Adrenal gland (tissue), 9 donors: ENCODE measurements at regions not wholly inside any gene's neighbourhood (a gene's known extent, or its start where the extent isn't known, plus 50 kb on each side); places are given as distances from the start of the nearest gene placed in this dataset.
"Not testable (repeated sequence)": the region's sequence is repeated elsewhere in the genome, so short reads cannot be mapped to it uniquely, and the experiment has no call there.

Experiments
- DNase-seq, 7 donors: peaks; one replicate each; pipeline ENCODE4 v3.0.0-alpha.2; 2019 to 2020
- H3K27ac ChIP-seq, 5 donors: fragments of 200-600 bp; sonication (generic) in 4 of 5; 1 replicate in 3 of 5; 2 replicates in 2 of 5; pipeline versions ENCODE4 v1.5.1 to v1.8.0; 2016 to 2020; ENCODE audit warnings: mild to moderate bottlenecking in 1 of 5
- H3K27me3 ChIP-seq: fragments of 200-600 bp; 2 replicates; pipeline ENCODE4 v1.8.0; 2021
- H3K36me3 ChIP-seq, 2 donors: fragments of 200-600 bp; replicated peaks in 1 of 2; 1 replicate in 1 of 2; 2 replicates in 1 of 2; pipeline versions ENCODE4 v1.5.1 to v1.8.0; 2018 to 2022
- H3K4me1 ChIP-seq, 2 donors: fragments of 200-600 bp; replicated peaks in 1 of 2; 1 replicate in 1 of 2; 2 replicates in 1 of 2; pipeline versions ENCODE4 v1.5.1 to v1.8.0; 2018 to 2021
- H3K4me3 ChIP-seq, 4 donors: fragments of 200-600 bp; sonication (generic) in 3 of 4; one replicate each; pipeline ENCODE4 v1.5.1; 2016 to 2018
- H3K9me3 ChIP-seq, 3 donors: fragments of 200-600 bp; sonication (generic) in 1 of 3; replicated peaks in 1 of 3; 1 replicate in 2 of 3; 2 replicates in 1 of 3; pipeline versions ENCODE4 v1.5.1 to v1.8.0; 2016 to 2021
- CTCF ChIP-seq, 6 experiments: fragments of 450-650 bp in 4 of 6; fragments of 200-600 bp in 2 of 6; sonication (generic) in 1 of 6; IDR thresholded peaks; 1 replicate in 5 of 6; 2 replicates in 1 of 6; pipeline versions ENCODE4 v1.5.1 to v1.8.0; 2016 to 2021; ENCODE audit warnings: antibody characterized with exemption in 6 of 6, mild to moderate bottlenecking in 2 of 6, moderate library complexity in 1 of 6
- POLR2A ChIP-seq, 2 donors: fragments of 450-650 bp; IDR thresholded peaks; one replicate each; pipeline ENCODE4 v1.6.1; 2017; ENCODE audit warnings: antibody characterized with exemption in 2 of 2, mild to moderate bottlenecking in 2 of 2, moderate library complexity in 1 of 2
- WGBS, 4 donors: extraction: QIAGEN DNeasy Blood & Tissue Kit in 2 of 4; methylation state at CpG; one replicate each; pipeline versions ENCODE4 v1.1.5 to v1.1.7; 2013 to 2017; 5-methylcytosine and 5-hydroxymethylcytosine counted together
- intact Hi-C, 2 donors: fragments of 100-400 bp; cut with DNase I; formaldehyde crosslinking; loops; one replicate each; pipeline versions ENCODE4 v1.14.1 to v1.15.0; 2022 to 2023
- donor health status: healthy with polysubstance abuse.
- donor health status: Bipolar disorder and iron deficiency.
- donor health status: DM: yes; HTN: yes; CAD: no.
- donor health status: DM: no; HTN: no; CAD: no.
- donor health status: DM: no; HTN: no; CAD: no.

DNA sequence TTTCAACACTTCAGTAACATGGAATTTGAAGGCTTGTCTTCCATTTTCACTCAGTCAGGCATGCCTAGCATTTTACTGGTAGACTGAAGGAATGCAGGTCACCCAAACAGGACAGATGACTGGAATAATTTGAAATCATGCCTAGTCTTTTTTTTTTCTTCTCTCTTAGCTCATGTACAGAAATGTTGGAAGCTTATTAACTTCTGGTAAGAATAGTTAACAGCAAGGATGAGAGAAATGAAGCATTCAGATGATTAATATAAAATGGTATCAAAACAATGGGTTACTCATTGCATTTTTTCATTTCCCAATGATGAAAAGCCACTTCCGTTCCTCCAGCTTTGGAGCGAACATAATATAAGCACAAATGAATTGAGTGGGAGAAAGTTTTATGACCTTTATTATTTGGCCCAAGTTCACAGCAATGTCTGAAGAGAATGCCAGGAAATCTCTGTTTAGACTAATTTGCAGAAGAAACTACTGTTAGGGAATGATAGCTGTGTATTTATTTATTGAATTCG is 431.6 kb upstream of the RASGRP1 start:
- H3K27ac ChIP-seq: peak overlapping the region in 1 of 5 donors; percentile 15
- H3K4me1 ChIP-seq: no peaks in the 10 kb centered on the region
- TF ChIP-seq POLR2A (IDR thresholded peaks at IDR 0.05) (no peak), CTCF (IDR thresholded peaks at IDR 0.05) (no peak)
- 29 to 46% (median 40%) methylated on average over 3 of the region's 3 CpGs for WGBS, 4 donors
- H3K36me3 ChIP-seq: no peaks in the 10 kb centered on the region
- no peaks in the 10 kb centered on the region for H3K27me3 ChIP-seq
- H3K4me3 ChIP-seq: no peak overlapping the region
- intact Hi-C loops: no loop called here
- H3K9me3 ChIP-seq: no peaks in the 10 kb centered on the region
- DNase-seq: no peak

GRCh38 chr15:38997841-38998240 is 433.2 kb upstream of the RASGRP1 start:
- no peaks in the 10 kb centered on the region for H3K27me3 ChIP-seq
- H3K27ac ChIP-seq: no peak overlapping the region
- 52 to 79% (median 73%) methylated on average over 1 of the region's 1 CpG for WGBS, 4 donors
- no peaks in the 10 kb centered on the region for H3K36me3 ChIP-seq
- H3K4me1 ChIP-seq: no peaks in the 10 kb centered on the region
- no peak overlapping the region for H3K4me3 ChIP-seq
- DNase-seq: no peak
- no peak for TF ChIP-seq POLR2A (IDR thresholded peaks at IDR 0.05)
- TF ChIP-seq CTCF (IDR thresholded peaks at IDR 0.05): no peak
- no peaks in the 10 kb centered on the region for H3K9me3 ChIP-seq
- intact Hi-C loops: no loop called here

DNA sequence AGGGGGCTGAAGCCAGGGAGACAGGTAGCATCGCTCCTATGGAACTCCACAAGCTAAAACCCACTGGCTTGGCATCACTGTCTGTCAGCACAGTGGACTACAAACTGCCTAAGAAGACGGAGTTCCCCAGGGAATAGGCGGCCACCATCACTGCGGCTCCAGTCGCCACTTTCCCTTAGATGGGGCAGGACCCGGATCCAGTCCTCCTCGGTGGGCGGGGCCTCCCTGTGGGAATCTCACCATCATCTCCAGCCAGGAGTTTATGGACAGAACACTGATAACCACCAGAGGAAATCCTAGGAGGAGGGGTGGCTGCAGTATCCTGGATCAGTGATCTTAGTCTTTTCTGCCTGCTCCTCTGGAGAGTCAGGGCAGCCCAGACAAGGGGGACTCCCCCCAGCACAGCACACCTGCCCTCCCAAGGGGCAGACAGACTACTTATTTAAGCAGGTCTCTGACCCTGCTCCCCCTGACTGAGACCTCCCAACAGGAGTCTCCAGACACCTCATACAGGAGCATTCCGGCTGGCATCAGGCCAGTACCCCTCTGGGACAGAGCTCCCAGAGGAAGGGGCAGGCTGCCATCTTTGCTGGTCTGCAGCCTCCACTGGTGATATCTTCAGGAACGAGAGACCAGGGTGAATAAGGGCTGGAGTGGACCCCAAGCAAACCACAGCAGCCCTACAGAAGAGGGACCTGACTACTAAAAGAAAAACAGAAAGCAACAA is 435.6 kb upstream of the RASGRP1 start:
- 71 to 88% (median 83%) methylated on average over 5 to 10 of the region's 10 CpGs for WGBS, 4 donors

DNA sequence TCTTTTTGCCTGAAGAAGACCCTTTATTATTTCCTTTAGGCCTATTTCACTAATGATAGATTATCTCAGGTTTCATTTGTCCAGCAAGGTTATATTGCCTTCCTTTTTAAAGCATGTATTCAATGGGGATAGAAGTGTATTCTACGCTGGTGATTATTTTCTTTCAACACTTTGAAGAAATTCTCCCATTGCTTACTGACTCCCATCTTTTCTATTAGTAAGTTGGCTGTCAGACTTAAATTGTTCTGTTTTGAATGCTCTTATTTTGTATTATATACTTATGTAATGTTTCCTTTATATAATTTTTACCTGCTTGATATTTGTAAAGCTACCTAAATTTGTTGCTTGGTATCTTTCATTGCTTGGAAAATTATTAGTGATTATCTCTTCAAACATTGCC is 445.1 kb upstream of the RASGRP1 start:
- intact Hi-C loops: no loop called here
- WGBS, 4 donors: 90 to 96% (median 94%) methylated on average over 1 of the region's 1 CpG

More for the DNA sequence above, 435.6 kb upstream of the RASGRP1 start:
- Histone ChIP-seq H3K9me3 (no peaks in the 10 kb centered on the region), H3K4me3 (no peak overlapping the region), H3K4me1 (no peaks in the 10 kb centered on the region), H3K27ac (no peak overlapping the region), H3K27me3 (no peaks in the 10 kb centered on the region), H3K36me3 (no peaks in the 10 kb centered on the region)
- no peak for DNase-seq
- intact Hi-C loops: no loop called here
- TF ChIP-seq CTCF (IDR thresholded peaks at IDR 0.05): no peak
- no peak for TF ChIP-seq POLR2A (IDR thresholded peaks at IDR 0.05)

DNA sequence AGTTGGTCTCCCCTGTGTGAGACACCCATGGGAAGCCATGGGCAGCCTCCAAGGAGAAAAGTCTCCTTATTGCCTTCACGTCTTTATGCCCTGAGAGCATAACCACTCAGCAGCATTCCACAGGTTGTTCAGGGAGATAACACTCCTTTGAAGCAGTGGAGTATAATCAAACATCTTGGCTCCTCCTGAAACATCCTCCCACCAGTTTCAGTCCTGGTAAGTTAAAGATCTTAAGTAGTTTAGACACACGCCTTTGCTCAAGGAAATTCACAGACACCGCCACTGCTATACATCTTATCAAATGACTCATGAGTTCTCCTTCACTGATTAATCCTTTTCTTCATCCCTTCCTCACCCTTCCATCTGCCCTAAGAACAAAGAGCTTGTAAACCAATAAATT is 446.5 kb upstream of the RASGRP1 start:
- H3K27me3 ChIP-seq, H3K9me3 ChIP-seq, intact Hi-C loops, DNase-seq, H3K36me3 ChIP-seq, H3K4me1 ChIP-seq, H3K27ac ChIP-seq, H3K4me3 ChIP-seq: not testable (repeated sequence)
- WGBS, 4 donors: 72 to 78% (median 74%) methylated on average over 3 of the region's 3 CpGs

More for the DNA sequence above, 445.1 kb upstream of the RASGRP1 start:
- no peak overlapping the region for H3K27ac ChIP-seq
- H3K36me3 ChIP-seq: no peaks in the 10 kb centered on the region
- H3K4me3 ChIP-seq: no peak overlapping the region
- DNase-seq: no peak
- H3K4me1 ChIP-seq: no peaks in the 10 kb centered on the region
- TF ChIP-seq POLR2A (IDR thresholded peaks at IDR 0.05): no peak
- TF ChIP-seq CTCF (IDR thresholded peaks at IDR 0.05): no peak
- peaks cover 0 to 3% (median 0%) of the 10 kb centered on the region in 3 donors for H3K9me3 ChIP-seq
- no peaks in the 10 kb centered on the region for H3K27me3 ChIP-seq
